Suprapubic skin (tissue), 4 donors: ENCODE measurements at regions not wholly inside any gene's neighbourhood (a gene's known extent, or its start where the extent isn't known, plus 50 kb on each side); places are given as distances from the start of the nearest gene placed in this dataset.

ENCODE experiments used
- CTCF ChIP-seq, 2 donors: fragments of 200-600 bp in 1 of 2; fragments of 450-650 bp in 1 of 2; sonication (generic) in 1 of 2; IDR thresholded peaks; one replicate each; pipeline ENCODE4 v1.5.1; 2016 to 2019; ENCODE audit warnings: antibody characterized with exemption in 2 of 2, mild to moderate bottlenecking in 1 of 2, moderate library complexity in 1 of 2
- EP300 ChIP-seq: sonication (generic); formaldehyde crosslinking; IDR thresholded peaks from one replicate; pipeline ENCODE4 v1.6.1; 2017; ENCODE audit warnings: antibody characterized with exemption
- POLR2A ChIP-seq, 2 donors: fragments of 450-650 bp; IDR thresholded peaks; one replicate each; pipeline ENCODE4 v1.6.1; 2017; ENCODE audit warnings: antibody characterized with exemption in 2 of 2, mild to moderate bottlenecking in 2 of 2, moderate library complexity in 2 of 2
- POLR2AphosphoS5 ChIP-seq, 3 donors: sonication (generic); formaldehyde crosslinking; IDR thresholded peaks; one replicate each; pipeline ENCODE4 v1.6.1; 2017; ENCODE audit warnings: antibody characterized with exemption in 3 of 3

- no peak for TF ChIP-seq CTCF (IDR thresholded peaks at IDR 0.05)
- TF ChIP-seq POLR2A (IDR thresholded peaks at IDR 0.05), result no peak
- TF ChIP-seq EP300, result no peak
- no peak for TF ChIP-seq POLR2AphosphoS5 (IDR thresholded peaks at IDR 0.05)
Observed at GRCh38 chr1:93764366-93764750, 82.7 kb upstream of the BCAR3 start.
